HPDE6-E6E7 (cell line): ENCODE measurements at regions not wholly inside any gene's neighbourhood (a gene's known extent, or its start where the extent isn't known, plus 50 kb on each side); places are given as distances from the start of the nearest gene placed in this dataset.
"Not testable (repeated sequence)": the region's sequence is repeated elsewhere in the genome, so short reads cannot be mapped to it uniquely, and the experiment has no call there.

Source experiments
- DNase-seq: peaks from one replicate; pipeline ENCODE4 v3.0.0; 2011; ENCODE audit warnings: missing footprints; ENCODE audit errors: extremely low spot score

- no peak for DNase-seq
These were observed 50.4 kb upstream of the RAPH1 start for GRCh38 chr2:203585516-203585915.

- DNase-seq: no peak
These were observed 51.1 kb upstream of the RAPH1 start for GRCh38 chr2:203586206-203586605.

- DNase-seq: peak; percentile 54
These were observed 51.6 kb upstream of the RAPH1 start for GRCh38 chr2:203586696-203587095.

- no peak for DNase-seq
These were observed 55.4 kb upstream of the RAPH1 start for GRCh38 chr2:203590496-203590895.

- no peak for DNase-seq
These were observed 56.5 kb upstream of the RAPH1 start for GRCh38 chr2:203591642-203592041.

- no peak for DNase-seq
These were observed 57.4 kb upstream of the RAPH1 start for GRCh38 chr2:203592470-203592869.

- no peak for DNase-seq
These were observed 59.4 kb upstream of the RAPH1 start for GRCh38 chr2:203594541-203594940.

GRCh38 chr2:203596183-203596582 is 61.1 kb upstream of the RAPH1 start:
- no peak for DNase-seq

- no peak for DNase-seq
These were observed 64.4 kb upstream of the RAPH1 start for GRCh38 chr2:203599509-203599908.

GRCh38 chr2:203600286-203600685 is 65.2 kb upstream of the RAPH1 start:
- no peak for DNase-seq

GRCh38 chr2:203603456-203604389 is 68.6 kb upstream of the RAPH1 start:
- no peak for DNase-seq

- DNase-seq: no peak
These were observed 70.2 kb upstream of the RAPH1 start for GRCh38 chr2:203605302-203605701.

GRCh38 chr2:203606051-203606450 is 71.0 kb upstream of the RAPH1 start:
- no peak for DNase-seq

- no peak for DNase-seq
These were observed 75.5 kb upstream of the RAPH1 start for GRCh38 chr2:203610558-203610957.

- no peak for DNase-seq
These were observed 77.1 kb upstream of the RAPH1 start for GRCh38 chr2:203612246-203612645.

GRCh38 chr2:203619267-203619878 is 84.3 kb upstream of the RAPH1 start:
- DNase-seq: no peak

GRCh38 chr2:203621981-203622515 is 84.4 kb upstream of the CD28 start:
- no peak for DNase-seq

GRCh38 chr2:203623096-203623495 is 83.3 kb upstream of the CD28 start:
- peak; percentile 74 for DNase-seq

- no peak for DNase-seq
These were observed 82.8 kb upstream of the CD28 start for GRCh38 chr2:203623661-203624060.

GRCh38 chr2:203625701-203626100 is 80.7 kb upstream of the CD28 start:
- DNase-seq: no peak

GRCh38 chr2:203626247-203626646 is 80.2 kb upstream of the CD28 start:
- DNase-seq: not testable (repeated sequence)

GRCh38 chr2:203626952-203627681 is 79.3 kb upstream of the CD28 start:
- DNase-seq: no peak
